ENCODE measurements at regions not wholly inside any gene's neighbourhood (a gene's known extent, or its start where the extent isn't known, plus 50 kb on each side); places are given as distances from the start of the nearest gene placed in this dataset.

DNA sequence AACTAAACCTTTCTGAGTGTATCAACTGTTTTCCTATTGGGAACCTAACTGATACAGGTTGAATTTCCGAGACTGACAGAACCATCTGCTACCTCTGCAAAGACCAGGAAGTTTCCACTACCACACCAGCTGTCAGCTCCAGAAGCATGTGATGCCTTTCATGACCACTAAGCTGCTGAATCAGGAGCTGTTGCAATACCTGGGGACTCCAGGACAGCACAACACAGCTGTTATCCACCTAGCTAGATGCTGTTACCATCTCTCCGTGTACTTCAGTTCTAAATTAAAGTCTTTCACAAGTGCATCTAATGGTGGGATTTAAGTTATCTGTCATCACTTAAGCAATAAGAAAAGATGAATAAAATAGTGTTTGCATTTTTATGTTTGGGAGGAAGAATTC, 158.2 kb upstream of the IMPG1 start:
- Histone ChIP-seq H3K9ac (no peak overlapping the region), H3K27ac (no peak overlapping the region), H4K20me1 (ENCODE audit: low read depth) (no peaks in the 10 kb centered on the region), H3K79me2 (ENCODE audit: low read depth) (no peaks in the 10 kb centered on the region), H3K4me1 (no peaks in the 10 kb centered on the region), H3K36me3 (no peaks in the 10 kb centered on the region), H3K27me3 (no peaks in the 10 kb centered on the region), H2AFZ (replicated peaks) (no peak overlapping the region), H3K4me2 (no peak overlapping the region), H3K4me3 (no peak overlapping the region), H3F3A (ENCODE audit: low read depth) (no peaks in the 10 kb centered on the region), H3K9me3 (ENCODE audit: low read depth) (no peaks in the 10 kb centered on the region)
- Mint-ChIP-seq H3K4me1 (peaks cover 9% of the 10 kb centered on the region), H3K27me3 (ENCODE audit: insufficient read depth, low read depth) (peaks cover 2% of the 10 kb centered on the region), H3K4me3 (no peak overlapping the region), H3K9me3 (no peaks in the 10 kb centered on the region), H3K27ac (no peak overlapping the region), H3K36me3 (no peaks in the 10 kb centered on the region)
- no peak for DNase-seq (ENCODE audit: low spot score)
- TF ChIP-seq EZH2phosphoT487 (IDR thresholded peaks at IDR 0.05) (no peak), EZH2 (IDR thresholded peaks at IDR 0.05) (no peak)
- TF ChIP-seq, protein P1, sequence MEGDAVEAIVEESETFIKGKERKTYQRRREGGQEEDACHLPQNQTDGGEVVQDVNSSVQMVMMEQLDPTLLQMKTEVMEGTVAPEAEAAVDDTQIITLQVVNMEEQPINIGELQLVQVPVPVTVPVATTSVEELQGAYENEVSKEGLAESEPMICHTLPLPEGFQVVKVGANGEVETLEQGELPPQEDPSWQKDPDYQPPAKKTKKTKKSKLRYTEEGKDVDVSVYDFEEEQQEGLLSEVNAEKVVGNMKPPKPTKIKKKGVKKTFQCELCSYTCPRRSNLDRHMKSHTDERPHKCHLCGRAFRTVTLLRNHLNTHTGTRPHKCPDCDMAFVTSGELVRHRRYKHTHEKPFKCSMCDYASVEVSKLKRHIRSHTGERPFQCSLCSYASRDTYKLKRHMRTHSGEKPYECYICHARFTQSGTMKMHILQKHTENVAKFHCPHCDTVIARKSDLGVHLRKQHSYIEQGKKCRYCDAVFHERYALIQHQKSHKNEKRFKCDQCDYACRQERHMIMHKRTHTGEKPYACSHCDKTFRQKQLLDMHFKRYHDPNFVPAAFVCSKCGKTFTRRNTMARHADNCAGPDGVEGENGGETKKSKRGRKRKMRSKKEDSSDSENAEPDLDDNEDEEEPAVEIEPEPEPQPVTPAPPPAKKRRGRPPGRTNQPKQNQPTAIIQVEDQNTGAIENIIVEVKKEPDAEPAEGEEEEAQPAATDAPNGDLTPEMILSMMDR (IDR thresholded peaks at IDR 0.05) = no peak

DNA sequence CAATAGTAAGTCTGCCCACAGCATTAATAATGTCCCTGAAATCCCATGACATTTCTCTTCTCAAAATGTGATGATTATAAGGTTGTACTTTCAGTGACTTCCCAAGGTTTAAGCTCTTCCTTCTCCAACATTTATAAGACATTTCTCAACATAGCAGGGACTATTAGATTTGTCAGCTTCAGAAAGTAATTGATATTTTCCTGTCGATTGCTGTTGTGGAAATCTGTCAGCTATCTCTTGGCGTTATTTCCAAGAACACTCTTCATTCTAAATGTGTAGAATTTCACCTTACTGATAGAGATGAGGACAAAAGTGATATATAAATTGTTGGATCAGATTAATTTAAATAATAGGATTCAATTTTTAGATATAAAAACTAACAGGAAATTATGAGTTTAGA, 149.7 kb upstream of the IMPG1 start:
- Histone ChIP-seq H3K4me1 (no peaks in the 10 kb centered on the region), H3K4me3 (no peak overlapping the region), H3K36me3 (no peaks in the 10 kb centered on the region), H4K20me1 (ENCODE audit: low read depth) (no peaks in the 10 kb centered on the region), H3K9ac (no peak overlapping the region), H3F3A (ENCODE audit: low read depth) (no peaks in the 10 kb centered on the region), H3K9me3 (ENCODE audit: low read depth) (no peaks in the 10 kb centered on the region), H2AFZ (replicated peaks) (no peak overlapping the region), H3K4me2 (no peak overlapping the region), H3K27me3 (no peaks in the 10 kb centered on the region), H3K27ac (no peak overlapping the region), H3K79me2 (ENCODE audit: low read depth) (no peaks in the 10 kb centered on the region)
- Mint-ChIP-seq H3K27ac (no peak overlapping the region), H3K36me3 (no peaks in the 10 kb centered on the region), H3K4me1 (peaks cover 33% of the 10 kb centered on the region), H3K27me3 (ENCODE audit: insufficient read depth, low read depth) (peaks cover 2% of the 10 kb centered on the region), H3K9me3 (no peaks in the 10 kb centered on the region), H3K4me3 (no peak overlapping the region)
- TF ChIP-seq, protein P1 (IDR thresholded peaks at IDR 0.05) = no peak
- no peak for TF ChIP-seq EZH2 (IDR thresholded peaks at IDR 0.05)
- no peak for TF ChIP-seq EZH2phosphoT487 (IDR thresholded peaks at IDR 0.05)
- no peak for DNase-seq (ENCODE audit: low spot score)

DNA sequence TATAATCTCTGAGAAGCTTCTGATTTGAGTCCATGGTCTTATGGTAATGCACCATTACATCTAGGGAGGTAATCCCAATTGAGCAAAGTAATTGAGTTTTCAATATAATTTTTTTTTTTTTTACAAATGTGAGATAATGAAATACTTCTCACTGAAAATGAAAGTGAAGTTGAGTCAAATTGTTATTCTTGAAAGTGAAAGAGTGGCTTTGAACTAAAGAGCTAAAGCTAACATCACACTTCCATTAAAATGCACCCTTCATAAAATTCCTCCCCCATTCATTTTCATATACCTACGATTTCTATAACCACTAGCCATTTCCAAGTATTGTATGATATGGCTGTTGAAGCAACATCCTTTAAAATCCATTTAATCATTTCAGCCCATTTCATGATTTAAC, 149.1 kb upstream of the IMPG1 start:
- Mint-ChIP-seq H3K27me3 (ENCODE audit: insufficient read depth, low read depth) (no peaks in the 10 kb centered on the region), H3K4me3 (no peak overlapping the region), H3K9me3 (no peaks in the 10 kb centered on the region), H3K36me3 (no peaks in the 10 kb centered on the region), H3K4me1 (peaks cover 29% of the 10 kb centered on the region), H3K27ac (no peak overlapping the region)
- Histone ChIP-seq H3K36me3 (no peaks in the 10 kb centered on the region), H2AFZ (replicated peaks) (no peak overlapping the region), H3F3A (ENCODE audit: low read depth) (no peaks in the 10 kb centered on the region), H4K20me1 (ENCODE audit: low read depth) (no peaks in the 10 kb centered on the region), H3K4me2 (no peak overlapping the region), H3K9ac (no peak overlapping the region), H3K4me3 (no peak overlapping the region), H3K27me3 (no peaks in the 10 kb centered on the region), H3K4me1 (no peaks in the 10 kb centered on the region), H3K27ac (no peak overlapping the region), H3K9me3 (ENCODE audit: low read depth) (no peaks in the 10 kb centered on the region), H3K79me2 (ENCODE audit: low read depth) (no peaks in the 10 kb centered on the region)
- TF ChIP-seq EZH2phosphoT487 (IDR thresholded peaks at IDR 0.05) (no peak), EZH2 (IDR thresholded peaks at IDR 0.05) (no peak)
- TF ChIP-seq, protein P1 (IDR thresholded peaks at IDR 0.05) = no peak
- no peak for DNase-seq (ENCODE audit: low spot score)

DNA sequence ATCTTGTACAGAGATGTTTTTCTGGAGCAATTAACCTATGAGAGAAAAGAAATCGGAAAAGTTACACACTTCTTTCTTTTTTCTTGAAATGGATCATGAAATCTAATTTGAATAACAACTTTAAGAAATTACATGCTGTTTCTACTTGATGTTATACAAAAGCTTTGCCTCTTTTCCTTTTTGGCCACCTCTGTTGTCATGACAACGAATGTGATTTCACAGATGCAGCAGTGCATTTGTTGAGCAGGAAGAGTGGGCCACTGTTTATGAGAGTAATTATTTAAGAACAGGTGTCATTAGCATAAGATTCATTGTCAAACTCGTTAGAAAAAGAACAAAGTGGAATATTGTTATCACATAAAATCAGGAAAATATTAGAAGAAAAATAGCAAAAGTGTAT, 148.3 kb upstream of the IMPG1 start:
- H3K27ac ChIP-seq = no peak overlapping the region
- no peaks in the 10 kb centered on the region for H3K79me2 ChIP-seq (ENCODE audit: low read depth)
- TF ChIP-seq, protein P1 (IDR thresholded peaks at IDR 0.05) = no peak
- TF ChIP-seq EZH2phosphoT487 (IDR thresholded peaks at IDR 0.05) (no peak), EZH2 (IDR thresholded peaks at IDR 0.05) (no peak)
- no peak overlapping the region for H3K4me2 ChIP-seq
- no peaks in the 10 kb centered on the region for H3K4me1 ChIP-seq
- H4K20me1 ChIP-seq (ENCODE audit: low read depth) = no peaks in the 10 kb centered on the region
- H3K36me3 ChIP-seq = no peaks in the 10 kb centered on the region
- H3K4me1 Mint-ChIP-seq = peaks cover 27% of the 10 kb centered on the region
- H3K4me3 Mint-ChIP-seq = no peak overlapping the region
- no peak overlapping the region for H3K9ac ChIP-seq
- H3K4me3 ChIP-seq = no peak overlapping the region
- H3K9me3 ChIP-seq (ENCODE audit: low read depth) = no peaks in the 10 kb centered on the region
- no peaks in the 10 kb centered on the region for H3F3A ChIP-seq (ENCODE audit: low read depth)
- H3K27me3 Mint-ChIP-seq (ENCODE audit: insufficient read depth, low read depth) = no peaks in the 10 kb centered on the region
- H2AFZ ChIP-seq (replicated peaks) = no peak overlapping the region
- H3K9me3 Mint-ChIP-seq = no peaks in the 10 kb centered on the region
- no peaks in the 10 kb centered on the region for H3K36me3 Mint-ChIP-seq
- no peak overlapping the region for H3K27ac Mint-ChIP-seq
- no peaks in the 10 kb centered on the region for H3K27me3 ChIP-seq
- DNase-seq (ENCODE audit: low spot score) = peak; percentile 9
